ENCODE measurements at regions not wholly inside any gene's neighbourhood (a gene's known extent, or its start where the extent isn't known, plus 50 kb on each side); places are given as distances from the start of the nearest gene placed in this dataset.

GRCh38 chr3:148233403-148233802 lies 464.3 kb upstream of the AGTR1 start:
- TF ChIP-seq YY1 (IDR thresholded peaks at IDR 0.05; ENCODE audit: low read depth): no peak
- TF ChIP-seq REST (IDR thresholded peaks at IDR 0.05; ENCODE audit: low read depth): no peak
- TF ChIP-seq TCF12 (IDR thresholded peaks at IDR 0.05; ENCODE audit: low read depth): no peak
- no peak for TF ChIP-seq EGR1 (IDR thresholded peaks at IDR 0.05)
- TF ChIP-seq TEAD4 (IDR thresholded peaks at IDR 0.05): no peak
- no peak for TF ChIP-seq USF1 (IDR thresholded peaks at IDR 0.05)

DNA sequence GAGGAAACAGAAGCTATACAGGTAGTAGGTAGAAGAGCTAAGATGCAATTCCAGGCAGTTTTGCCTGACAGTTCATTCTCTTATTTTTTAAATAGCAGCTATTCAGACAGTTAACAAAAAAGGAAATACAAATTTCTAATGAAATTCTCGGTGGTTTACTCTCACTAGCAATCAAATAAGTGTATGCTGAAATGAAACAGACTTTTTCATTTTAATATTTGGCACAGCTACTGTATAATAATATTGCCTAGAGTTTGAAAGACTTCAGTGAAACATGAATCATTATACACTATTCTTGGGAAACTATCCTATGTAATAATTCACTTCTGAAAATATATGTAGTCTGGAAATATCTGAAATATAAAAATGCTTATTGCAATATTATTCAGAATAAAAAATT lies 463.2 kb upstream of the AGTR1 start:
- no peak for TF ChIP-seq EP300 (IDR thresholded peaks at IDR 0.05; ENCODE audit: borderline replicate concordance)
- TF ChIP-seq YY1 (IDR thresholded peaks at IDR 0.05; ENCODE audit: low read depth): no peak
- TF ChIP-seq TEAD4 (IDR thresholded peaks at IDR 0.05): no peak
- no peak for TF ChIP-seq EGR1 (IDR thresholded peaks at IDR 0.05)
- TF ChIP-seq CEBPB (IDR thresholded peaks at IDR 0.05): no peak

DNA sequence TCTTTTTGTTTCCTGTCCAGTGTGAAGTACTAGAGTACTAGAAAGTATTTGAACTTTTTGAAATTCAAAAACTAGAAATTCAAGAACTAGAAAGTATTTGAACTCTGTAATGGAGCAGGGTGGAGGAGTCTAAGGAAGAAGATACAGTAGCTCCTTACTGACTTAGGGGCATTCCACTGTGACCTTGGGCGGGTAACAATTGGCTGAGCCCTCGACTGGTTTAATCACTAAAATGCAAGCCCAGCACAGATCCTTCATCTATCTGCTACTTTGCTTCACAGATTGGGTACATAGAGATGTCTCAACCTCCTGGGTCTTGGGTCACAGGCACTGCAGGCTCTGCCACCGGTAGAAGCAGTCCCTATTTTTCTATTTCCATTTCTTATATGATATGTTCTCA lies 462.1 kb upstream of the AGTR1 start:
- TF ChIP-seq EGR1 (IDR thresholded peaks at IDR 0.05) (no peak), TCF12 (IDR thresholded peaks at IDR 0.05; ENCODE audit: low read depth) (no peak), TEAD4 (IDR thresholded peaks at IDR 0.05) (no peak), NFIC (IDR thresholded peaks at IDR 0.05) (no peak), RAD21 (IDR thresholded peaks at IDR 0.05; ENCODE audit: low read depth) (no peak), TAF1 (IDR thresholded peaks at IDR 0.05; ENCODE audit: low read depth) (no peak)
- TF ChIP-seq, protein P1, sequence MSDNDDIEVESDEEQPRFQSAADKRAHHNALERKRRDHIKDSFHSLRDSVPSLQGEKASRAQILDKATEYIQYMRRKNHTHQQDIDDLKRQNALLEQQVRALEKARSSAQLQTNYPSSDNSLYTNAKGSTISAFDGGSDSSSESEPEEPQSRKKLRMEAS (IDR thresholded peaks at IDR 0.05): no peak

- TF ChIP-seq, protein P1 (IDR thresholded peaks at IDR 0.05): no peak
- TF ChIP-seq ZBTB7A (IDR thresholded peaks at IDR 0.05; ENCODE audit: low read depth) (no peak), CREB1 (IDR thresholded peaks at IDR 0.05; ENCODE audit: low read depth) (no peak), NFIC (IDR thresholded peaks at IDR 0.05) (no peak), EP300 (IDR thresholded peaks at IDR 0.05; ENCODE audit: borderline replicate concordance) (no peak), CEBPB (IDR thresholded peaks at IDR 0.05) (no peak)
Observed at GRCh38 chr3:148238421-148238821, 459.3 kb upstream of the AGTR1 start.

GRCh38 chr3:148240351-148240750 lies 457.4 kb upstream of the AGTR1 start:
- TF ChIP-seq EGR1 (IDR thresholded peaks at IDR 0.05) (no peak), ZBTB7A (IDR thresholded peaks at IDR 0.05; ENCODE audit: low read depth) (no peak), NFIC (IDR thresholded peaks at IDR 0.05) (no peak), TEAD4 (IDR thresholded peaks at IDR 0.05) (no peak), REST (IDR thresholded peaks at IDR 0.05; ENCODE audit: low read depth) (no peak), TAF1 (IDR thresholded peaks at IDR 0.05; ENCODE audit: low read depth) (no peak), CEBPB (IDR thresholded peaks at IDR 0.05) (no peak), YY1 (IDR thresholded peaks at IDR 0.05; ENCODE audit: low read depth) (no peak), USF1 (IDR thresholded peaks at IDR 0.05) (no peak), EP300 (IDR thresholded peaks at IDR 0.05; ENCODE audit: borderline replicate concordance) (no peak), TCF12 (IDR thresholded peaks at IDR 0.05; ENCODE audit: low read depth) (no peak), FOXM1 (IDR thresholded peaks at IDR 0.05; ENCODE audit: borderline replicate concordance, low read depth) (no peak), RAD21 (IDR thresholded peaks at IDR 0.05; ENCODE audit: low read depth) (no peak)
- TF ChIP-seq, protein P1 (IDR thresholded peaks at IDR 0.05): no peak

GRCh38 chr3:148243609-148244008 lies 454.1 kb upstream of the AGTR1 start:
- TF ChIP-seq YY1 (IDR thresholded peaks at IDR 0.05; ENCODE audit: low read depth) (no peak), TCF12 (IDR thresholded peaks at IDR 0.05; ENCODE audit: low read depth) (no peak), USF1 (IDR thresholded peaks at IDR 0.05) (no peak), CEBPB (IDR thresholded peaks at IDR 0.05) (no peak), TAF1 (IDR thresholded peaks at IDR 0.05; ENCODE audit: low read depth) (no peak), ZBTB7A (IDR thresholded peaks at IDR 0.05; ENCODE audit: low read depth) (no peak), FOXM1 (IDR thresholded peaks at IDR 0.05; ENCODE audit: borderline replicate concordance, low read depth) (no peak), RAD21 (IDR thresholded peaks at IDR 0.05; ENCODE audit: low read depth) (no peak), REST (IDR thresholded peaks at IDR 0.05; ENCODE audit: low read depth) (no peak), NFIC (IDR thresholded peaks at IDR 0.05) (no peak), EP300 (IDR thresholded peaks at IDR 0.05; ENCODE audit: borderline replicate concordance) (no peak)
- TF ChIP-seq, protein P1 (IDR thresholded peaks at IDR 0.05): no peak
